ENCODE measurements at regions not wholly inside any gene's neighbourhood (a gene's known extent, or its start where the extent isn't known, plus 50 kb on each side); places are given as distances from the start of the nearest gene placed in this dataset.

GRCh38 chr10:111837086-111837485 lies 346.5 kb downstream of the GPAM start:
- DNase-seq = no peak

GRCh38 chr10:111837985-111838384 lies 345.6 kb downstream of the GPAM start:
- DNase-seq = no peak

- DNase-seq = no peak
Observed at GRCh38 chr10:111840546-111840945, 343.0 kb downstream of the GPAM start.

DNA sequence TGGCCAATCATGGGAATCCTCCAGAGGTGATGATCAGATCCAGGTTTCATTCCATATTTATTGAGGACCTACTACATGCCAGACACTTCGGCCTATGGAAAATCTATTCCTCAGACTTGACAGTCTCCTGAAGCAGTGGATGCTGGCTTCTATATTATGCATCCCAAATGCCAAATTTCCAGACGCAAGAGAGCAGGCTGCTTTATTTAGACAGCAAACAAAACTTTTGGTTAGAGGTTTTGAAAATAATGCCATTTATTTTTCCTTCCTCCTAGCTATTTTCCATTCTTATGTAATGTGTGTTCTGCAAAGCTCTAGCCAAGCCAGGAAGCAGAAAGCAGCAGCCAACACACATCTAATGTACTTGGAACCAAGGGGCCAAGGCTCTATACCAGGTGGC lies 330.8 kb downstream of the GPAM start:
- DNase-seq = no peak

DNA sequence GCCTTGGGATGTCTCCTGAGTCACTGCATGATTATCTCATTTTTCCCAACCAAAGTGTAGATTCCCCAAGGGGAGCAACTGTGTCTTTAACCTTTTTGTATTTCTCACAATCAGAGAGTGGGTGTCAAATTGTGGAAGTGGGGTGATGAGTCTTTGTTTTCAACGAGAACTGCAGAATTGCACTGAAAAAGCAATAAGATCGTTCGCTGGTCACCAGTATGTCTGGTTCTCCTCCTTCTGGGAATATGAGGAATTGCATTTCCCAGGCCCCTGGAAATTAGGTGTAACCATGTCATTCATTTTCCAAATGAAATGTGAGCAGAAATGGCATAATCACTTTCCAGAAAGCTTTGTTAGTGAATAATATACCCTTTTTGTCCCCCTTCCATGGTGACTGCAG lies 326.9 kb downstream of the GPAM start:
- DNase-seq = no peak

GRCh38 chr10:111865550-111865949 lies 318.0 kb downstream of the GPAM start:
- DNase-seq = no peak

GRCh38 chr10:111871458-111871857 lies 312.1 kb downstream of the GPAM start:
- DNase-seq = no peak

GRCh38 chr10:111872591-111872990 lies 311.0 kb downstream of the GPAM start:
- no peak for DNase-seq

DNA sequence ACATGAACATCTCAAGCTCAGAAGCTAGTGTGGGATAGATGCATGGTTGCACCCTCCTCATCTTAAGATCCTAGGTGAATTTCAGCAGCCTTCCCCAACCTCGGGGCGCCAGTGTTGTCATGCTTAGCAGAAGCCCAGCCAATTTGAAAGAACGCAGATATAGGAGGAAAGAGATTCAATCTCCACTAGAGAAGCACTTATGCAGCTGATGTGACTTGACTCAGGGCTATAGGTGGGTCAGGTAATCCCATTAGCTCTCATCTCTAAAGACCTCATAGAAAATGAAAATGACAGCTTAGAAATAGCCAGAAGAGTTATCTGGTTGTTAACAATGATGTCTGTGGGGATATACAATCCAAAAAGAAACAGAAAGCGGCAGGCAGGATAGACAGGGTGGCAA lies 310.5 kb downstream of the GPAM start:
- DNase-seq = no peak

DNA sequence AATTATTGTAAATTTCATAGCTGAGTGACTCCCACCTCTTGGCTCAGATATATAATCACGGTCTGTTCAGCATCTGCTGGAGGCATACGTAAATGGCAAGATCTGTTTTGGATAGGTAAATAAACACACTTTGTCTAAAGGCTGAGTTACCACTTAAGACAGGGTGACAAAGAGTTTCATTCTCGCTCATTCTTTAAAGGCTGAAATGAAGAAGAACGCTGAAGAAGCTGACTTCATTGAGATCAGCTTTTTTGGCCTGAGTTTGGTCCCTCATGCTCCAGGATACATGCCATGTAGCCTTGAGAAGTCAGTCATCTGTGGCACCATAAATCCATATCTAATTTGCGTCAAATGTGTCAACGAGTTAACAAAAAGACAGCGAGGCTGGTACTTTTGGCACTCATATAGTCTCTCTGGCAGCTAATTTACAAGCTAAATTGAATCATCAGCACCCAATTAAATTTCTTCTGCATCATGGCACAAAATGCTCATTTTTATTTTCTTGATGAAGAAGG lies 309.9 kb downstream of the GPAM start:
- no peak for DNase-seq

- DNase-seq = no peak
Observed at GRCh38 chr10:111874576-111874975, 309.0 kb downstream of the GPAM start.

GRCh38 chr10:111875725-111876124 lies 307.8 kb downstream of the GPAM start:
- no peak for DNase-seq

- no peak for DNase-seq
Observed at GRCh38 chr10:111877258-111877657, 306.3 kb downstream of the GPAM start.

GRCh38 chr10:111879969-111880368 lies 303.6 kb downstream of the GPAM start:
- DNase-seq = no peak

DNA sequence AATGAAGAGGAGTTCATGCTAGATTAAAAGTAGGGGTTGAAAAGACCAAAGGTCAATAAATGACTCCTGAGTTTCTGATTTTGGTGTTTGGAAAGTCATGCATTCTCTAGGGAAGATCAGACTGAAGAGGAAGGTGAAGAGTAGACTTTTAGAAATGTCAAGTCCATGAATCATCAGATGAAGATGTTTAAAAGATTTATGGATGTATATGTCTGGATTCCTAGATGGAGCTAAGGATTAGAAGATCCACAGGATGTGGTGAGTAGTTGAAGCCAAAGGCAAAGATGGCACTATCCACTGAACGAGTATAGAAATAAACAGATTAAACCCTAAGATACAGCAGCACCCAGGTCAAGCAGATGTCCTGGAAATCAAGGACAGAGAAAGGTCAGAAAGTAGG lies 298.5 kb downstream of the GPAM start:
- DNase-seq = no peak

DNA sequence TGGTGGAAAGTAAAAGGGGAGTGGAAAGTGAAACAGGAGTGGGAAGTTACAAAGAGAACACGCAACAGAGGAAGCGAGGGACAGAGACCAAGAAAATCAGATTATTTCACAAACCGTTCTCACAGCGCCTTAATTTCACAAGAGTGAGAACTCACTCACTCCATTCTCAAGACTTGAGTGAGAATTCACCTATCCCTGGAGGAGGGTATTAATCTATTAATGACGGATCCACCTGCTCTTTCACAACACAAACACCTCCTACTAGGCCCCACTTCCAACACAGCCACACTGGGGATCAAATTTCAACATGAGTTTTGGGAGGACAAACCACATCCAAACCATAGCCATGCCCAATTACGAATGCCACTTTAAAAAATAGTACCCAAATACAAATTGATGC lies 297.6 kb downstream of the GPAM start:
- no peak for DNase-seq

- DNase-seq = no peak
Observed at GRCh38 chr10:111887266-111887665, 296.3 kb downstream of the GPAM start.

GRCh38 chr10:111890046-111890445 lies 293.5 kb downstream of the GPAM start:
- DNase-seq = no peak

DNA sequence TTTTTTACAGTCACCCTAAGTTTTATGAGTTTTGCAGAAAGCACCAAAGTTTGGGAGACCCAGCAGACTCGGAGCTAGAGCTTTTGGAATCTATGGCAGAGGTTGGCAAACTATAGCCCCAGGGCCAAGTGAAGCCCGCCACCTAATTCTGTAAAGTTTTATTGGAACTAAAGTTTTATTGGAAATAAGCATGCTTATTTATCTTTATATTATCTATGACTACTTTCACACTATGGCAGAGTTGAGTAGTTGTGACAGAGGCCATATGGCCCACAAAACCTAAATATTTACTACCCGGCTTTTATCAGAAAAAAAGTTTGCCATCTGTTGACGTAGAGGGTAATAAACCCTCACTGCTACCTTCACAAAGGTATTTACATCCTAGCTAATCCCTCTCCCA lies 267.6 kb downstream of the GPAM start:
- no peak for DNase-seq

GRCh38 chr10:111921821-111922220 lies 261.7 kb downstream of the GPAM start:
- DNase-seq = no peak

DNA sequence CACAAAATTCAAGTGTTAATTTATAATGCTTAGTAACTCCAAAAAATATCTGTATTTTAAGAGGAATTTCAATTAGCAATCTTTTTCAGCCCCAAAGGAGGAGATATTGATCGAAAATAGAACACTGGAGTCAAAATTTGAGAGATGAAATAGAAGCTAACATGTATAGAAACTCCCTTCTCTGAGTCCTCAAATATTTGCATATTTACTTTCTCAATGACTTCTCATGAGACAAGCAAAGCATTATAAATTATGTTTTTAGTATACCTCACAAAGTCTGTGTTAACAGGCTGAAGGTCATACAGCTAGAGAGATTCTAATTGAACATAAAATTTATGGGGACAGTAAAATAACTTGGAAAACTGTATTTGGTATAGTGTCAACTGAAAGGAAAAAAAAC lies 260.5 kb downstream of the GPAM start:
- DNase-seq = no peak

DNA sequence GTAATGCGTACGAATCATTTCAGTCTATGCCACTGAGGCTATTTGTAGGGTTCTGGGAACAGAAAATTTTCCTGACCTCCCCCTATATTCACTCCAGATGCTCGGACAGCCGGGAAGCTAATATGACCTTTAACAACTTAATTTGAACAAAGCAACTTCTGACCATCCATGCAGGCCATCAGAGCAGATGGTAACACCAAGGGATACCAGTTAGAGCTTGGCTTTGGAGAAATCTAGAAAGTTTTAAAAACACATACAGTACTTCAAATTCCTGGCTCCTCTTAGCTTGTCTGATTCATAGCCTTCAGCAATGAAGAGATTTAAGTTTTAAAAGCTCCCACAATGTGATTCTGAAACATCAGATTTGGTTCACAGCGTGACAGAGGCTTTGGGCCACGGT lies 257.3 kb downstream of the GPAM start:
- DNase-seq = no peak

DNA sequence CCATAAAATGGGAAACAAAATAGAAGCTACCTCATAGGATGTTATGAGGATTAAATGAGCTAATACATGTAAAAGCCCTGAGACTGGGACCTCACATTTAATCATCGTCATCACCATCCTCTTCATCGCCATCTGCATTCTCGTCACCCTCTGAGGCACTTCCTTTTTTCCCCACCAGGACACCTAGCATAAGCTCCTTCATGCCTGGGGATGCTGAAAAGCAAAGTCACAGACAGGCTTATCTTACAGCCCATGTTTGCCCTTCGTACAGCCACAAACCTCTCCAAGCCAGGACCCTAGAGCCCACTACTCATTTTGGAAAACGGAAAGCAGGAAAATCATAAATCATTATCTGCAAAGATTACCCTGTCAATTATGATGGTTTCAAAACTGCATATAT lies 249.6 kb downstream of the GPAM start:
- no peak for DNase-seq

DNA sequence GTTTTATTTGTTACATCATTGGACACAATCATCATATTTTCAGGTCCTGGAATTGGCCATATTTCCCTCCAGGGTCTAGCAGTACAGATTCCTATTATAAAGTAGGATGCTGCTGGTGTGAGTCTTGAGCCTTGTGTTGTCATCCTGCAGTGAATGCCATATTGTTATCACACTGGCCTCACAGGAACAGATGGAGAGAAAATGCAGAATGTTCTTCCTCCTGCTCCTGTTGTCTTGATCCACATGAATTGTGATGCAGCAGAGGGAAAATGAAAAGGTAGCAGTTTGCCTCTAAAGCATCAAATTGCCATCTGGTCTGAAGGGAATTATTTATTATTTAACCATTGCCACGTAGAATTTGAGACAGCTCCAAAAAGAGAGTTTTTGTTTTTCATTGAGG lies 248.6 kb downstream of the GPAM start:
- no peak for DNase-seq

GRCh38 chr10:111936143-111936542 lies 247.4 kb downstream of the GPAM start:
- DNase-seq = no peak

DNA sequence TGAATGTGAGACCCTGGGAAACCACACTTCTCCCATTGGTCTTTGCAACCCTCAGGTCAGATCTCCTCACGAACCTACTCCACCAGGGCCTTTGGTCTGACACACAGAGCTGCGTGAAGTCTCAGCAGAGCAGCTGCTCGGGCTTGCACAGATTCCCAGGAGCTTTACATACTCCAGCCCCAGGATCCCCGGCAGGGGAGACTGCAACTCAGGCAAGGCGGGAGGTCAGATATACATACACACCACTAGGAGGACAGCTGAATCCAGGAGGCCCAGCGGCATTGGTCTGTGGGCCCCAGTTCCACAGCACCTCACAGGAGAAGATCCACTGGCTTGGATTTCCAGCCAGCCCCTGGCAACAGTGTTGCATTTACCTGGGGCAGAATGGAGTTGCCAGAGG lies 239.2 kb downstream of the GPAM start:
- DNase-seq = no peak

Data from NCI-H2081 (cell line).